Endodermal cell (in vitro differentiated cells): ENCODE measurements at regions not wholly inside any gene's neighbourhood (a gene's known extent, or its start where the extent isn't known, plus 50 kb on each side); places are given as distances from the start of the nearest gene placed in this dataset.
"Not testable (repeated sequence)": the region's sequence is repeated elsewhere in the genome, so short reads cannot be mapped to it uniquely, and the experiment has no call there.

Experiments
- DNase-seq: peaks from one replicate; pipeline ENCODE4 v3.0.0-alpha.2; 2017
- H3K27ac ChIP-seq: 2 replicates; pipeline ENCODE4 v1.5.1; 2013; ENCODE audit warnings: mild to moderate bottlenecking, low read depth, low read length, moderate library complexity
- H3K27me3 ChIP-seq: 2 replicates; pipeline ENCODE4 v1.6.1; 2013; ENCODE audit warnings: mild to moderate bottlenecking, low read length, moderate library complexity; ENCODE audit not compliant: insufficient read depth, control insufficient read depth, poor library complexity, severe bottlenecking
- H3K36me3 ChIP-seq: 2 replicates; pipeline ENCODE4 v1.7.0; 2013; ENCODE audit warnings: mild to moderate bottlenecking, low read length, moderate library complexity; ENCODE audit not compliant: control insufficient read depth, insufficient read depth
- H3K4me1 ChIP-seq: one replicate; pipeline ENCODE4 v1.7.0; 2013; ENCODE audit warnings: low read length; ENCODE audit not compliant: control insufficient read depth, insufficient read depth
- H3K4me3 ChIP-seq: 2 replicates; pipeline ENCODE4 v1.5.1; 2013; ENCODE audit warnings: mild to moderate bottlenecking, low read length, moderate library complexity
- H3K9ac ChIP-seq: 2 replicates; pipeline ENCODE4 v1.6.1; 2013; ENCODE audit warnings: mild to moderate bottlenecking, low read length, moderate library complexity; ENCODE audit not compliant: poor library complexity, severe bottlenecking; ENCODE audit errors: extremely low read depth
- H3K9me3 ChIP-seq: 2 replicates; pipeline ENCODE4 v1.6.1; 2013; ENCODE audit warnings: mild to moderate bottlenecking, low read length, moderate library complexity; ENCODE audit not compliant: control insufficient read depth
- H3K27ac Mint-ChIP-seq: 2 replicates; pipeline ENCODE4 v1.8.0; 2020; ENCODE audit warnings: mixed read lengths
- H3K27me3 Mint-ChIP-seq: 2 replicates; pipeline ENCODE4 v1.8.0; 2021; ENCODE audit warnings: mild to moderate bottlenecking, mixed read lengths; ENCODE audit not compliant: insufficient read depth
- H3K36me3 Mint-ChIP-seq: 2 replicates; pipeline ENCODE4 v1.8.0; 2020; ENCODE audit warnings: low read depth, mixed read lengths
- H3K4me1 Mint-ChIP-seq: 2 replicates; pipeline ENCODE4 v1.8.0; 2020; ENCODE audit warnings: mixed read lengths
- H3K4me3 Mint-ChIP-seq: 2 replicates; pipeline ENCODE4 v1.8.0; 2020; ENCODE audit warnings: mild to moderate bottlenecking, moderate library complexity, mixed read lengths
- H3K9me3 Mint-ChIP-seq: 2 replicates; pipeline ENCODE4 v1.8.0; 2020; ENCODE audit warnings: mild to moderate bottlenecking, mixed read lengths
- CTCF ChIP-seq: fragments of 200-600 bp; sonication (generic); conservative IDR thresholded peaks from 2 replicates; pipeline ENCODE4 v1.5.0; 2021; ENCODE audit warnings: antibody characterized with exemption, mild to moderate bottlenecking
- WGBS, 2 experiments: methylation state at CpG; one replicate each; pipeline versions ENCODE4 v1.1.5 to v1.1.7; 2013; ENCODE audit warnings: missing lambda C conversion rate in 2 of 2, mixed read lengths in 1 of 2; ENCODE audit not compliant: insufficient coverage in 1 of 2, insufficient read length in 1 of 2; 5-methylcytosine and 5-hydroxymethylcytosine counted together

DNA sequence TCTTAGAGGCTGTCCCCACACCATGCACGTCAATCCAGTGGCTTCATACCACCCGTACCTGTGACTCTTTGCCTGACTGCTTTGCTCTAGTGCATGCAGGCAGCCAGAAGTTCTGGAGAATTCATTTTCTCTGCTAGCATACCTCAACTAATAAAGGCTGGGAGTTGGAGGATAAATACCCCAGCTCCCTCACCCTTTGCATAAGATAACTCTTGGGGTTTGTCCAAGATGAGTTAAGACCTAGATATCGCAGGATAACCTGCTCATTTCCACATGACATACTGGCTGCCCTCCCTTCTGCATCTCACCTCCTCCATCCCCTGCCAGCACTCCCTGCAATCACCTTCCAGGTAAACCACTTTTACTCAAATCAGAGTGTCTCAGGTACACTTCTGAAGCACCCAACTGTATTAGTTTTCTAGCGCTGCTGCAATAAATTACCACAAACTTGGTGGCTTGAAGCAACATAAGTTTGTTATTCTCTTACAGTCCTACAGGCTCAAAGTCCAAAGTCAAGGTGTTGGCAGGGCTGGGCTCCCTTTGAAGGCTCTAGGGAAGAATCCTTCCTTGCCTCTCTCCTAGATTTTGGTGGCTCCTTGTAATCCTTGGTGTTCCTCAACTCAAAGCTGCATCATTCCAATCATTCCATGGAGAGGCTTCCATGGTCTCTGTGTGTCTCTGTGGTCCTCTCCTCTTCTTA lies 146.8 kb downstream of the CRLF3 start:
- Mint-ChIP-seq H3K4me3 (no peak overlapping the region), H3K4me1 (no peaks in the 10 kb centered on the region), H3K27ac (no peak overlapping the region), H3K36me3 (no peaks in the 10 kb centered on the region), H3K27me3 (peaks cover 1% of the 10 kb centered on the region), H3K9me3 (peaks cover 16% of the 10 kb centered on the region)
- Histone ChIP-seq H3K9ac (no peak overlapping the region), H3K4me1 (no peaks in the 10 kb centered on the region), H3K27ac (no peak overlapping the region), H3K9me3 (no peaks in the 10 kb centered on the region), H3K4me3 (no peak overlapping the region), H3K36me3 (no peaks in the 10 kb centered on the region), H3K27me3 (no peaks in the 10 kb centered on the region)
- TF ChIP-seq CTCF: no peak
- no peak for DNase-seq
- WGBS, 2 experiments: 92 to 94% methylated on average over 4 of the region's 4 CpGs

DNA sequence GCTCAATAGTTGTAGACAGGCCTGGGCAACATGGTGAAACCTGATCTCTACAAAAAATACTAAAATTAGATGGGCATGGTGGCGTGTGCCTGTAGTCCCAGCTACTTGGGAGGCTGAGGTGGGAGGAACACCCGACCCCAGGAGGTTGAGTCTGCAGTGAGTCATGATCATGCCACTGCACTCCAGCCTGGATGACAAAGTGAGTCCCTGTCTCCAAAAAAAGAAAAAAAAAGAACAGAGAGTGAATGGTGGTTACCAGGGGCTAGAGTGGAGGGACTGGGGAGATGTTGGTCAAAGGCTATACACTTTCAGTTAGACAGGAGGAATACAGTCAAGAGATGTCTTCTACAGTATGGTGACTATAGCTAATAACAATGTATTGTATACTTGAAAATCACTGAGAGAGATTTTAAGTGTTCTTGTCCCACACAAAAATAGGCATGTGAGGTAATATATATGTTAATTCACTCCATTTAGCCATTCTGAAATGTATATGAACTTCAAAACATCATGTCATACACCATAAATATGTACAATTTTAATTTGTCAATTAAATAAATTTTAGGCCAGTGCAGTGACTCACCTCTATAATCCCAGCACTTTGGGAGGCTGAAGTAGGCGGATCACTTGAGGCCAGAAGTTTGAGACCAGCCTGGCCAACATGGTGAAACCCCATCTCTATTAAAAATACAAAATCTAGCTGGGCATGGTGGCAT lies 148.6 kb downstream of the CRLF3 start:
- not testable (repeated sequence) for H3K27me3 ChIP-seq, H3K9me3 ChIP-seq, H3K4me3 Mint-ChIP-seq, H3K4me1 Mint-ChIP-seq, H3K4me3 ChIP-seq, H3K27ac Mint-ChIP-seq, H3K27me3 Mint-ChIP-seq, H3K27ac ChIP-seq, H3K9ac ChIP-seq, H3K36me3 Mint-ChIP-seq, DNase-seq, H3K36me3 ChIP-seq, H3K4me1 ChIP-seq
- WGBS, 2 experiments: 92 to 94% methylated on average over 2 to 3 of the region's 3 CpGs
- peaks cover 16% of the 10 kb centered on the region for H3K9me3 Mint-ChIP-seq

- DNase-seq: peak; percentile 86
- H3K4me3 ChIP-seq, H3K36me3 ChIP-seq, H3K9me3 ChIP-seq, H3K36me3 Mint-ChIP-seq, H3K27ac Mint-ChIP-seq, H3K27me3 ChIP-seq, H3K9me3 Mint-ChIP-seq, H3K4me1 ChIP-seq, H3K27me3 Mint-ChIP-seq, H3K4me1 Mint-ChIP-seq, H3K9ac ChIP-seq: not testable (repeated sequence)
- 38% methylated on average over 7 of the region's 9 CpGs; no CpG with 5 or more reads in 1 of the 2 experiments for WGBS, 2 experiments
- peak overlapping the region; percentile 50 for H3K4me3 Mint-ChIP-seq
- peak overlapping the region; percentile 57 for H3K27ac ChIP-seq
Measured at GRCh38 chr17:30669217-30669649, 155.3 kb downstream of the CRLF3 start.

GRCh38 chr17:30668360-30669181 lies 155.9 kb downstream of the CRLF3 start:
- not testable (repeated sequence) for H3K9me3 Mint-ChIP-seq, H3K36me3 ChIP-seq, H3K9ac ChIP-seq, H3K36me3 Mint-ChIP-seq, H3K4me1 ChIP-seq, H3K4me3 ChIP-seq, H3K27me3 Mint-ChIP-seq, H3K9me3 ChIP-seq, H3K27ac ChIP-seq, H3K4me1 Mint-ChIP-seq, H3K27me3 ChIP-seq
- Mint-ChIP-seq H3K4me3 (peak overlapping the region; percentile 50), H3K27ac (peak overlapping the region; percentile 81)
- peak; percentile 80 for DNase-seq
- WGBS, 2 experiments: 5% methylated on average over 4 of the region's 31 CpGs; no CpG with 5 or more reads in 1 of the 2 experiments

DNA sequence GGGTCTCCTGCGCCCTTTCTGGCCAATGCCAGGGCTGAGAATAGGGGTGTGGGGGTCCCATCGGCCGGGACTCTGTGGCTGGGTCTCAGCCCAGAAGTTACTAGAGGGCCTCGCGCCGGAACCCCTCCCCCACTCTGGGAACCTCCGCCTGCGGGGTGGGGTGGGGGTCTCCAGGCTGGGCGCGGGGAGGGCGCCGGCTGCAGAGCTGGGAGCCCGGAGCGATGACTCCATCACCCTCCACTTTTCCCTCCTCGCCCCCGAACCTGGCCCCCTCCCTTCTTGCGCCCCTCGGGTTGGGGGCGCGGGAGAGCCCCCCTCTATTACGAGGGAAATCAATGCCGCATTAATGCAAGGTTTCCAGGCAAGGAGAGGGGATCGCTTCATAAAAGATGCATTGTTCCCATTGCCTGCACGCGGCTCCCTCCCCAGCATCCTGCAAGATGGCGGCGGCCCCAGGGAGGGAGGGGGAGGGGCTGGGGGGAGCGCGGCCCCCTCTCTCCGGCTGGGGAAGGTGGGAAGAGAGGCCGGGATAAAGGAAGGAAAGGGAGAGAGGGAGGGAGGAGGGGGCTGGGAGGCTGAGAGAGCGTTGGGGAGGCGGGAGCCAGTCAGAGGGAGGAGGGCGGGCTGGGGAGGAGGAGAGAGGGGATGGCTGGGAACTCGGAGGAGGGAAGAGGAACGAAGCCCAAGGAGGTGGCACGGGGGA lies 156.7 kb downstream of the CRLF3 start:
- peak; percentile 96 for DNase-seq
- H3K4me1 Mint-ChIP-seq, H3K9me3 Mint-ChIP-seq, H3K9ac ChIP-seq, H3K9me3 ChIP-seq, H3K4me1 ChIP-seq, H3K36me3 ChIP-seq, H3K27me3 ChIP-seq, H3K27ac Mint-ChIP-seq, H3K36me3 Mint-ChIP-seq, H3K27me3 Mint-ChIP-seq: not testable (repeated sequence)
- 0 to 1% methylated on average over 2 to 14 of the region's 37 CpGs for WGBS, 2 experiments
- peak overlapping the region; percentile 85 for H3K27ac ChIP-seq
- H3K4me3 ChIP-seq: peak overlapping the region; percentile 62
- peak overlapping the region; percentile 56 for H3K4me3 Mint-ChIP-seq
